ENCODE measurements at regions not wholly inside any gene's neighbourhood (a gene's known extent, or its start where the extent isn't known, plus 50 kb on each side); places are given as distances from the start of the nearest gene placed in this dataset.

- TF ChIP-seq REST (IDR thresholded peaks at IDR 0.05) (no peak), SP1 (IDR thresholded peaks at IDR 0.05) (no peak), CTCF (IDR thresholded peaks at IDR 0.05; ENCODE audit: low read depth, low read length, missing input control) (no peak), ATF3 (IDR thresholded peaks at IDR 0.05) (no peak), YY1 (IDR thresholded peaks at IDR 0.05) (no peak), MAX (IDR thresholded peaks at IDR 0.05) (no peak), EGR1 (IDR thresholded peaks at IDR 0.05; ENCODE audit: low read depth in 2 of 2) (no peak), TAF1 (conservative IDR thresholded peaks at IDR 0.05) (no peak), RAD21 (IDR thresholded peaks at IDR 0.05) (no peak), JUND (IDR thresholded peaks at IDR 0.05) (no peak)
Observed at GRCh38 chr12:118590406-118591150, 214.2 kb downstream of the SUDS3 start.
